ENCODE measurements at regions not wholly inside any gene's neighbourhood (a gene's known extent, or its start where the extent isn't known, plus 50 kb on each side); places are given as distances from the start of the nearest gene placed in this dataset.
"Not testable (repeated sequence)": the region's sequence is repeated elsewhere in the genome, so short reads cannot be mapped to it uniquely, and the experiment has no call there.

DNA sequence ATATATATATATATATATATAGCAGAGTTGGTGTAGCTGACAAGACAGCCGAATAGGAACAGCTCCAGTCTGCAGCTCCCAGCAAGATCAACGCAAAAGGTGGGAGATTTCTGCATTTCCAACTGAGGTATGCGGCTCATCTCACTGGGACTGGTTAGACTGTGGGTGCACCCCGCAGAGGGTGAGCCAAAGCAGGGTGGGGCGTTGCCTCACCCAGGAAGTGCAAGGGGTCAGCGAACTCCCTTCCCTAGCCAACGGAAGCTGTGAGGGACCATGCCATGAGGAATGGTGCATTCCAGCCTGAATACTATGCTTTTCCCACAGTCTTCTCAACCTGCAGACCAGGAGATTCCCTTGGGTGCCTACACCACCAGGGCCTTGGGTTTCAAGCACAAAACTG is 81.7 kb upstream of the ST3GAL6 start:
- ATAC-seq (no peak), DNase-seq (no peak)
- CTCF ChIA-PET, result no interaction called here
- intact Hi-C loops (cut with DNase I, micrococcal nuclease), result no loop called here
- no peaks in the 10 kb centered on the region for H3K4me1 Mint-ChIP-seq
- H3K27me3 Mint-ChIP-seq, result peaks cover 5% of the 10 kb centered on the region
- POLR2A ChIA-PET, result no interaction called here
- H3K36me3 Mint-ChIP-seq (ENCODE audit: low read depth), result no peaks in the 10 kb centered on the region
- H3K27ac Mint-ChIP-seq, result no peak overlapping the region
- H3K9me3 Mint-ChIP-seq (ENCODE audit: low read depth), result no peaks in the 10 kb centered on the region
- no peak overlapping the region for H3K4me3 Mint-ChIP-seq

DNA sequence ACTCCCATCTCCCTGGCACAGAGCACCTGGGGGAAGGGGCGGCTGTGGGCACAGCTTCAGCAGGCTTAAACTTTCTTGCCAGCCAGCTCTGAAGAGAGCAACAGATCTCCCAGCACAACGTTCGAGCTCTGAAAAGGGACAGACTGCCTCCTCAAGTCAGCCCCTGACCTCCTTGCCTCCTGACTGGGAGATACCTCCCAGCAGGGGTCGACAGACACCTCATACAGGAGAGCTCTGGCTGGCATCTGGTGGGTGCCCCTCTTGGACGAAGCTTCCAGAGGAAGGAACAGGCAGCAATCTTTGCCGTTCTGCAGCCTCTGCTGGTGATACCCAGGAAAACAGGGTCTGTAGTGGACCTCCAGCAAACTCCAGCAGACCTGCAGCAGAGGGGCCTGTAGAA is 80.7 kb upstream of the ST3GAL6 start:
- H3K4me3 Mint-ChIP-seq; intact Hi-C loops (cut with DNase I, micrococcal nuclease); CTCF ChIA-PET; H3K4me1 Mint-ChIP-seq; ATAC-seq; POLR2A ChIA-PET; H3K36me3 Mint-ChIP-seq (ENCODE audit: low read depth); H3K9me3 Mint-ChIP-seq (ENCODE audit: low read depth); H3K27me3 Mint-ChIP-seq; H3K27ac Mint-ChIP-seq; DNase-seq: not testable (repeated sequence)

DNA sequence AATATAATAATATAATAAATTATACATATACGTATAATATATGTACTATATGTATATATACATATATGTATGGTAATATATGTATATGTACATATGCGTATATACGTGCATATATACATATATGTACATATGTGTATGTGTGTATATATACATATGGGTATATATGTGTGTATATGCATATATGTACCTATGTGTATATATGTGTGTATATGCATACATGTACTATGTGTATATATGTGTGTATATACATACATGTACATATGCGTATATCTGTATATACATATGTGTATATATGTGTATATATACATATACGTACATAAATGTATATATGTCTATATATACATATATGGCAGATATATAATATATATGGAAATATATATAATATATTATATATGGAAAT is 74.8 kb upstream of the ST3GAL6 start:
- DNase-seq (no peak), ATAC-seq (peak; percentile 36)
- CTCF ChIA-PET, result no interaction called here
- Mint-ChIP-seq H3K9me3 (ENCODE audit: low read depth) (no peaks in the 10 kb centered on the region), H3K27ac (no peak overlapping the region), H3K4me3 (no peak overlapping the region), H3K27me3 (no peaks in the 10 kb centered on the region), H3K4me1 (no peaks in the 10 kb centered on the region), H3K36me3 (ENCODE audit: low read depth) (no peaks in the 10 kb centered on the region)
- intact Hi-C loops (cut with DNase I, micrococcal nuclease), result no loop called here
- POLR2A ChIA-PET, result no interaction called here

DNA sequence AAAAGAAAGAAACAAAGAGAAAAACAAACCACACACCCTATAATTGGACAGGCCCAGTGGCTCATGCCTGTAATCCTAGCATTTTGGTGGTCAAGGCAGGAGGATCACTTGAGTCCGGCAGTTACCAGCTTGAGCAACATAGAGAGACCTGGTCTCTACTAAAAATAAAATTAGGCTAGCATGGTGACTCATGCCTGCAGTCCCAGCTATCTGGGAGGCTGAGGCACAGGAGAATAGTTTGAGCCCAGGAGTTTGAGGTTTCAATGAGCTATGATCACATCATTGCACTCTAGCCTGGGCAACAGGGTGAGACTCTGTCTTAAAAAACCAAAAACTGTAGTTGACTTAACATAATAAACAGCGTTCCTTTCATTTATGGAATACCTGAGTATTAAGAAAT is 72.3 kb upstream of the ST3GAL6 start:
- H3K4me1 Mint-ChIP-seq, result no peaks in the 10 kb centered on the region
- no peaks in the 10 kb centered on the region for H3K36me3 Mint-ChIP-seq (ENCODE audit: low read depth)
- intact Hi-C loops (cut with DNase I, micrococcal nuclease), result no loop called here
- no peak overlapping the region for H3K4me3 Mint-ChIP-seq
- ChIA-PET CTCF (no interaction called here), POLR2A (no interaction called here)
- no peaks in the 10 kb centered on the region for H3K27me3 Mint-ChIP-seq
- H3K9me3 Mint-ChIP-seq (ENCODE audit: low read depth), result no peaks in the 10 kb centered on the region
- H3K27ac Mint-ChIP-seq, result no peak overlapping the region
- ATAC-seq (no peak), DNase-seq (no peak)

DNA sequence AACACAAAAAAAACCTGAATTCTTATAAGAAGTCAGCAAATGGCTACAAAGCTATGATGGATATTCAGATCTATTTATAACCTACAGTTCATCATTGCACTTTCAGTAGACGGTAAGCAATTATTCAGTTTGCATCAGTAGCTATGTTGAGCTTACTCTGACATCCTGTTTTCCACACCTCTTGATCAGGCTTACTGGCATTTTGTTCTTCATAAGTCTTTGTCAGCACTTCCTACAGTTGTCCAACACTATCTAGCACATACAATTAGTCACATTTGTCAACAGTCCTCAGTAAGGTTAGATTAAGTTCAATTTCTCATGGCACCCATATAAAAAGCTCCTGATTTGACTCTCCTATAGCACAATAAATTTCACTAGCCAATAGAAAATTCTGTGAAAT is 71.2 kb upstream of the ST3GAL6 start:
- intact Hi-C loops (cut with DNase I, micrococcal nuclease), result no loop called here

DNA sequence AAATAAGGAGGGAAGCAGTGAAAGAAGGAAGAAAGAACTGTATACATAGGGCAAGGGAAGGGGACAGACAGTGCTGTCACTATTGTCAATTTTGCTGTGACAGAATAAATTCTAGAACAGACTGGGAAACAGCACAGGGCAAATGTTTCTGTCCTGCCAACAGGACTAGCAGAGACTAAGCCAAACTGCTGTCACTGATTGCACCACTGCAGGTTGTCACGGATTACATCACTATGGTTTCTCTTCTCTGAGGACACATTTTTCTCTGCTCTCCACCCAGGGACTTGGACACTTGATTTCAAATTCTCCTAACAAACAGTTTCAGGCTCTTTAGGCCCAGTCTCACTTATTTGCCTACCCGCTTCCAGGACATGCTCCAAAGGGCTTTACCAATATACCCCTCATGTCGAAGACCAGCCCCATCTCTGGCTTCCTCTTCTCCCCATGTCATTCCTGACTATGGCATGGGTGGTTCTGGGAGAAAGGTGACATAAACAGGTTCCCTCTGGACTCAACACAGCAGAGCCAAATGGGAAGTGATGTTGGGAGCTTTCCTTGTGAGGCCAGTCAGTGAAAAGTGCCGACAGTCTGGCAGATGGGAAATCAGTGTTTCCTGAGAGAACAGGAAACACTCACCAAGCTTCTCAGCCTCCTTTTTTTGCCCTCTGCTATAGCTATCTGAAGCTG is 70.2 kb upstream of the ST3GAL6 start:
- Mint-ChIP-seq H3K9me3 (ENCODE audit: low read depth) (no peaks in the 10 kb centered on the region), H3K27me3 (no peaks in the 10 kb centered on the region), H3K4me3 (no peak overlapping the region), H3K27ac (no peak overlapping the region), H3K4me1 (no peaks in the 10 kb centered on the region), H3K36me3 (ENCODE audit: low read depth) (no peaks in the 10 kb centered on the region)
- CTCF ChIA-PET, result no interaction called here
- ATAC-seq, result no peak
- intact Hi-C loops (cut with DNase I, micrococcal nuclease), result no loop called here
- POLR2A ChIA-PET, result no interaction called here
- DNase-seq, result no peak

More for the DNA sequence above, 71.2 kb upstream of the ST3GAL6 start:
- ChIA-PET POLR2A (no interaction called here), CTCF (no interaction called here)
- Mint-ChIP-seq H3K36me3 (ENCODE audit: low read depth) (no peaks in the 10 kb centered on the region), H3K9me3 (ENCODE audit: low read depth) (no peaks in the 10 kb centered on the region), H3K4me1 (no peaks in the 10 kb centered on the region), H3K27me3 (no peaks in the 10 kb centered on the region), H3K27ac (no peak overlapping the region), H3K4me3 (no peak overlapping the region)
- no peak for DNase-seq
- no peak for ATAC-seq

DNA sequence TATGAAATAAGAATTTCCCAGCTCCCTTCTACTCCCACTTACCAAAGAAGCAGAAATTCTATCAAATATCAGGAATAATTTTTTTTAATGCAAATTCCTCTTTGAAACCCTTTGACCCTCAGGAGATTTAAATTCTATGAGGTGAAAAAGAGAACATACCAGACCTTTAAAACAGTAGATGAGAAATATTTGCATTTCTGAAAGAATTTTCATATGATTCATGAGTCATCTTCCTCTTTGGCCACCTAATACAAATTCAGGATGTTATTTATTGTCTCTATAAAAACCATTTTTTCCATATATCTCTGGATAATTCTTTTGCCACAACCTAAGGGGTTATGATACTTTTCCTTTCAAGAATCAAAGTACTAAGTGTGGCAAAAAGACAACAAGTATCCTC is 67.3 kb upstream of the ST3GAL6 start:
- H3K4me3 Mint-ChIP-seq, result no peak overlapping the region
- H3K27ac Mint-ChIP-seq, result no peak overlapping the region
- H3K36me3 Mint-ChIP-seq (ENCODE audit: low read depth), result no peaks in the 10 kb centered on the region
- intact Hi-C loops (cut with DNase I, micrococcal nuclease), result no loop called here
- no peak for ATAC-seq
- no peaks in the 10 kb centered on the region for H3K4me1 Mint-ChIP-seq
- no peaks in the 10 kb centered on the region for H3K27me3 Mint-ChIP-seq
- ChIA-PET POLR2A (no interaction called here), CTCF (no interaction called here)
- DNase-seq, result no peak
- H3K9me3 Mint-ChIP-seq (ENCODE audit: low read depth), result no peaks in the 10 kb centered on the region

DNA sequence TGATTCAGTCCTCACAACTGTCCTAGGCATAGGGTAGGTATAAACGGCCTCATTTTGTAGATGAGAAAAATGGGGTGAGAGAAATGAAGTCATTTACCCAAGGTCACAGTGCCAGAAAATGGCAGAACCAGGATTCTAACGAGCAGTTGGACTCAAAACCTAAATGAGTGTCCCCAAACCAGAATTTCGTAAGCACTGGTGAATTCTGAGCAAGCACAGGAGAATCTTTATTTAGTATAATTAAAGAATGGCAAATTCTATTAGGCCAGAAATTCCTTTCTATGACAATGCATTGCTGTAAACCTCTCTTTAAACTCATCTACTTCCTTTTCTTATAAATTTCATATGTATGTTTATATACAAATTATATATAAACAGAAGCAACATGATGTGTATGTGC is 66.8 kb upstream of the ST3GAL6 start:
- H3K4me3 Mint-ChIP-seq; H3K36me3 Mint-ChIP-seq (ENCODE audit: low read depth); POLR2A ChIA-PET; ATAC-seq; H3K27me3 Mint-ChIP-seq; DNase-seq; H3K4me1 Mint-ChIP-seq; CTCF ChIA-PET; H3K27ac Mint-ChIP-seq; intact Hi-C loops (cut with DNase I, micrococcal nuclease); H3K9me3 Mint-ChIP-seq (ENCODE audit: low read depth): not testable (repeated sequence)

DNA sequence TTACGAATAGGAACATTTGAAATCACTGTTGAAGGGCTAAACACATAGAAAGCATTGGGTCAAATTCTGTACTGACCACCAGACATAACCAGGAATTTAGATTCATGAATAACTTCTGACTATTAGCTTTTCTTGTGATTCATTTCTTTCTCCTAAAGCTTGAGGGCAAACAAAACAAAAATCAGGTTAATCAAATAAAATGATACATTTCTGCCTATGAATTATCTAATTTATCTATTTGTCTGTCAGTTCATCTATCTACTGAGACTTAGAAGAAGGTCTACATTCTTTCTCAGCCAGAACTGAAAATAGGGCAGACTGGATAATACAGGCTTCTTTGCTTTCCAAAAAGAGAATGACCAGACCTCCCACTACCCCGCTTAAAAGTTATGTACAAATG is 65.9 kb upstream of the ST3GAL6 start:
- intact Hi-C loops (cut with DNase I, micrococcal nuclease), result no loop called here
- no peak for ATAC-seq
- H3K4me3 Mint-ChIP-seq, result no peak overlapping the region

DNA sequence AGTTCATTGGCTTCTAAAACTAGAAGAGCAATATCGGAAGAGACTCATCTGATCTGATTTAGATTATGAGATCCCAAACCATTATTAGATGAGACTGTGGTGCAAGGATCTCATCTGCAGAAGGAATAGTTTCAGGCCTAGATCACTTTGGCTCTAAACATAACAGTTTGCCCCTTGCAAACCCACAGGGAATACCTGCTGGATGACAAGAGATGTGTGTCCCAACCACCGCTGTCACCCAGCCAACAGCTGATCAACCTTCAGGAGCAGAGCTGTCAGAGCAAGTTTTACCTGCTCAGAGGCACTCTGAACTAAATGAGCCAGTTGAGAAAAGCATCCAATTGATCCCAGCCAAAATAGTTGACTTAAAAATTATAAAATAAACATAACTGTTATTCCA is 64.0 kb upstream of the ST3GAL6 start:
- ChIA-PET POLR2A (no interaction called here), CTCF (no interaction called here)
- Mint-ChIP-seq H3K4me3 (no peak overlapping the region), H3K27me3 (no peaks in the 10 kb centered on the region), H3K27ac (no peak overlapping the region), H3K9me3 (ENCODE audit: low read depth) (no peaks in the 10 kb centered on the region), H3K4me1 (no peaks in the 10 kb centered on the region), H3K36me3 (ENCODE audit: low read depth) (no peaks in the 10 kb centered on the region)
- ATAC-seq (no peak), DNase-seq (no peak)
- intact Hi-C loops (cut with DNase I, micrococcal nuclease), result loop anchor here in 1 of 2 experiments (2.0 kb wide), 1 partner anchor 40 kb away; no protein-coding TSS in a partner anchor

More for the DNA sequence above, 65.9 kb upstream of the ST3GAL6 start:
- Mint-ChIP-seq H3K4me1 (no peaks in the 10 kb centered on the region), H3K36me3 (ENCODE audit: low read depth) (no peaks in the 10 kb centered on the region), H3K27me3 (no peaks in the 10 kb centered on the region), H3K9me3 (ENCODE audit: low read depth) (no peaks in the 10 kb centered on the region), H3K27ac (no peak overlapping the region)
- DNase-seq, result no peak
- ChIA-PET CTCF (no interaction called here), POLR2A (no interaction called here)

DNA sequence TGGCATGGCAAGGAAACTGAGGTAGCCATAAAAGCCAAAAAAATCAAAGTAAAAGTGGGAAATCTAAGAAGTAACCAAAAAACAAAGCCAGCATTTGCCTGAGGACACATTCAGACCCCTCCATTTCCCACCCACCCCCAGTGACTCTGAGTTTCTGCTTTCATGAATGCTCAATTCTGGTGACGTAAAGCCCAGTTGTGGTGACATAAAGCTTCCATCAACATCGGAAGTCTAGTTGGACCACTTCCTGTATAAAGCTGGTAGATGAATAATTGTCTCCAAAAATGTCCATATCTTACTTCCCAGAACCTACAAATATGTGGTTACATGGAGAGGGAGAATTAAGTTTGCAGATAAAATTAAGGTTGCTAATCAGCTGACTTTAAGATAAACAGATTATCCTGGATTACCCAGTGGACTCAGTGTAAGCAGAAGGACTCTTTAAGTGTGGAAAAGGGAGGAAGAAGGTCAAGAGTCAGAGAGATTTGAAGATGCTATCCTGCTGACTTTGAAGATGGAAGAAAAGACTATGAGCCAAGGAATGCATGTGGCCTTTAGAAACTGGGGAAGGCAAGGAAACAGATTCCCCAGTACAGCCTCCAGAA is 62.0 kb upstream of the ST3GAL6 start:
- H3K27ac Mint-ChIP-seq, result no peak overlapping the region
- ATAC-seq (no peak), DNase-seq (no peak)
- H3K36me3 Mint-ChIP-seq (ENCODE audit: low read depth), result no peaks in the 10 kb centered on the region
- no peak overlapping the region for H3K4me3 Mint-ChIP-seq
- intact Hi-C loops (cut with DNase I, micrococcal nuclease), result no loop called here
- H3K9me3 Mint-ChIP-seq (ENCODE audit: low read depth), result no peaks in the 10 kb centered on the region
- H3K4me1 Mint-ChIP-seq, result no peaks in the 10 kb centered on the region
- POLR2A ChIA-PET, result no interaction called here
- H3K27me3 Mint-ChIP-seq, result no peaks in the 10 kb centered on the region
- CTCF ChIA-PET, result no interaction called here

DNA sequence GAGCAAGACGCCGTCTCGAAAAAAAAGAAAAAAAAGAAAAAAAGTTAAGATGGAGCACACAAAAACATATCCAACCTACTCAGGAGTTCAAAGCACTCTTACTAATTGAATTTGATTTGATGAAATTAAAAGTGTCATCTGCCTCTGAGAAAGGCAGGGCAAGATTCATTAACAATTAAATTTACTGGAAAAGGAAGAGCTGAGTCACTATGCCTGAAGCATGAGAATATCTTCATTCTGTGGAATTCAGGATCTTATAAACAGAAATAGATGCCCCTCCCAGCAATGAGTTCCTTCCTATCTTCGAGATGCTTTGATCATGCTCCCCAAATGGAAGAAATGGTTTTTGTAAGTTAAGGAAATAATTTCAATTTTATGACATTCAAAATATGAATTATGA is 61.0 kb upstream of the ST3GAL6 start:
- no peaks in the 10 kb centered on the region for H3K27me3 Mint-ChIP-seq
- ATAC-seq, result no peak
- no peaks in the 10 kb centered on the region for H3K36me3 Mint-ChIP-seq (ENCODE audit: low read depth)
- no peaks in the 10 kb centered on the region for H3K4me1 Mint-ChIP-seq
- ChIA-PET POLR2A (no interaction called here), CTCF (no interaction called here)
- DNase-seq, result no peak
- intact Hi-C loops (cut with DNase I, micrococcal nuclease), result no loop called here
- no peaks in the 10 kb centered on the region for H3K9me3 Mint-ChIP-seq (ENCODE audit: low read depth)
- no peak overlapping the region for H3K27ac Mint-ChIP-seq
- H3K4me3 Mint-ChIP-seq, result no peak overlapping the region

DNA sequence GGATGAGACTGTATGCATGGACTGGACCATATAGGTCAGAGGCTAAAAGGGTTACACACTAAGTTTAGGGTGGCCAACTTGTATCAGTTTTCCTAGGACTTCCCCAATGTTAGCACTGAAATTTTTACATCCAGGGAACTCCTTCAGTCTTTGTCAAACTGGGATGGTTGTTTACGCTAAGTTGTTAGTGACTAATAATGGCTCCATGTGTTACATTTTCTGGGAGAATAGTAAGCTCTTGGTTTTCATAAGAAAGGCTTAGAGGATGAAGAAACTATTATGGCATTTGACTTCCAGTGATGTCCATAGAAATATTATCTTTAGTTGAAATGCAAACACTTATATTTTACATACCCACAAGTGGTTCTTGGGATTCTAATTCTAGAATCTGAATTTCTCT is 57.9 kb upstream of the ST3GAL6 start:
- Mint-ChIP-seq H3K36me3 (ENCODE audit: low read depth) (no peaks in the 10 kb centered on the region), H3K4me1 (no peaks in the 10 kb centered on the region), H3K4me3 (no peak overlapping the region), H3K27me3 (peaks cover 3% of the 10 kb centered on the region), H3K9me3 (ENCODE audit: low read depth) (no peaks in the 10 kb centered on the region), H3K27ac (no peak overlapping the region)
- DNase-seq, result no peak
- no peak for ATAC-seq
- ChIA-PET POLR2A (no interaction called here), CTCF (no interaction called here)
- intact Hi-C loops (cut with DNase I, micrococcal nuclease), result no loop called here
